ENCODE measurements at regions not wholly inside any gene's neighbourhood (a gene's known extent, or its start where the extent isn't known, plus 50 kb on each side); places are given as distances from the start of the nearest gene placed in this dataset.

DNA sequence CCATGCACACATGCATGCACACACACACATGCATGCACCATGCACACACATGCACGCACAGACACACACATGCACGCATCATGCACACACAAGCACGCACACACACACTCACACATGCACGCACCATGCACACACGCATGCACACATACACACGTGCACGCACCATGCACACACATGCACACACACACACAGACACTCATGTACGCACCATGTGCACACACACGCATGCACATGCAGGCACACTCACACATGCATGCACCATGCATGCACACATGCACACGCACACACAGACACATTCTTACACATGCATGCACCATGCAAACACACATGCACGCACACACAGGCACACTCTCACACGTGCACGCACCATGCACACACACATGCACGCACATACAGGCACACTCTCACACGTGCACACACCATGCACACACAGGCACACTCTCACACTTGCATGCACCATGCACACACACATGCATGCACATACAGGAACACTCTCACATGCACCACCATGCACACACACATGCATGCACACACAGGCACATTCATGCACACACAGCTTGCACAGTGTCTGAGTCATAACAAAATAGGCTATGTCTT is 117.5 kb downstream of the TENT4A start:
- ATAC-seq (no peak), DNase-seq (no peak)
- intact Hi-C loops (cut with micrococcal nuclease) = no loop called here

DNA sequence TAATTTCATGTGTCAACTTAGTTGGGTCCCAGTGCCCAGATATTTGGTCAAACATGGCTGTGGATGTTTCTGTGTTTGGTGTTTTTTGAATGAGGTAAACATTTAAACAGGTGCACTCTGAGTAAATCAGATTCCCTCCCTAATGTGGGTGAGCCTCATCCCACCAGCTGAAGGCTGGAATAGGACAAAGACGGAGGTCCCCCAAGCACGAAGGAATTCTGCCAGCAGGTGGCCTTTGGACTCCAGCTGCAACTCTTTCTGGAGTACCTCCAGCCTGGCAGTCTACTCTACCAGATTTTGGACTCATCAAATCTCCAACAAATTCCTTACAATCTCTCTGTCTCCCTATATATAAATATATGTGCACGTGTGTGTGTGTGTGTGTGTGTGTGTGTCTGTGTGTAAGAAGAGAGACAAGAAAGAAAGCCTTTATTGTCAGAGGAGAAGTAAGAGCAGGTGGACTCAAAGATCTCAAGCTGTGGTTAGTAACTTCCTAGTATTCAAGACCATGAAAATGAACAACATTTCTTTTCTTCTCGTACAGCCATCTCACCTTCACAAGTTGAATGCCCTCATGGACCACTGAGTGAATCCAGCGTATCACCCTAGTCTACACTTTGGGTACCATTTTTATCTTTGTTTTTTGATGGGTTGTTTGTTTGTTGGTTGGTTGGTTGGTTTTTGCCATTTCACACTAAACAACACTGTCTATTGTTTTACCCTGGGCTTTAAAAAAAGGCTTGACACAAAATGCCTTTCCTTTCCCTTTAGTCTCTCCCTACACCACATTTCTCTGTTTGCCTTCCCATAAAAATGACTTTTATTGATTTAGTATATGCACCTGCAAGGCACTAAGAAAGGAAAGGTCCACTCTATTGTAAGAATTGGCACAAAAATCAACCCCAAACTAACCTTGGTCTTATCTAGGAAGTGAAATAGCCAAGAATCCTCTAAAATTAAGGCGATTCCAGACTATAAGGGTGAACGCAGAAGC is 118.7 kb downstream of the TENT4A start:
- DNase-seq = no peak
- ATAC-seq = no peak
- intact Hi-C loops (cut with micrococcal nuclease) = no loop called here

DNA sequence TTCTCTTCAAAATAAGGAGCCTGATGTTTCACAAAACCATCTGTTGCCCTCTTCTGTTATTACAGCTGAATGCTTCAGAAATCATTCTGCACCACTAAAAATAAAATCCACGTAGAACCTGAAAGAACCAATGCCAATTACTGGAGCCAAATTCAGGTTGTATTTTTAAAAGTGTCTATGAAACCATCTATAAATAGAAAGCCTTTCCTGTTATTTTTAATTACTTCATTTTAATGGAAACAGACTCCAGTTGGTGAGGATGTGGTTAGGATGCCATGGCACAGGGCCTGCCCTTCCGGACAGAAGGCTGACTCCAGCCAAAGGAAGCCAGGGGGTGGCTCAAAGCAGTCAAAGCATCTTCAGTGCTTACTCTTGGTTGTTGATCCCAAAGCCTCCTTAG is 119.8 kb downstream of the TENT4A start:
- intact Hi-C loops (cut with micrococcal nuclease) = no loop called here
- DNase-seq = no peak
- peak; percentile 76 for ATAC-seq

DNA sequence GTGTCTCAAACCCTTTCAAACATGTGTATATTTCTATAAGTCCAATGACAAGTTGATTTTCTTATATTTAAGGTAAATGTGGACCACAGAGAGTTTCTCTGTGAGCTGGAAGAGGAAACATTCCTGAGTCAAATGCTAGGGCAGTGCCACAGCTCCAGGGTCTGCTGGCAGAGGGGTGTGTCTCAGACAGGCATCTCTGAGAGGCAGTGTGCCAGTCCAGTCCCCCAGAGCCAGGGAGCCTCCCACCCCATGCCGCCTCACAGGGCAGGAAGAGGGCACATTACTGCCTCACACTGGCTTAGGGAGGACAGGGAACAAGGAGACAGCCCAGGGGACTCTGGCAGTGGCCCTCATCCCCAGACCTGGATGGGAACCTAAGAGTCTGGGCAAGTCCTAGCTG is 120.2 kb downstream of the TENT4A start:
- ATAC-seq (no peak), DNase-seq (no peak)
- intact Hi-C loops (cut with micrococcal nuclease) = no loop called here

DNA sequence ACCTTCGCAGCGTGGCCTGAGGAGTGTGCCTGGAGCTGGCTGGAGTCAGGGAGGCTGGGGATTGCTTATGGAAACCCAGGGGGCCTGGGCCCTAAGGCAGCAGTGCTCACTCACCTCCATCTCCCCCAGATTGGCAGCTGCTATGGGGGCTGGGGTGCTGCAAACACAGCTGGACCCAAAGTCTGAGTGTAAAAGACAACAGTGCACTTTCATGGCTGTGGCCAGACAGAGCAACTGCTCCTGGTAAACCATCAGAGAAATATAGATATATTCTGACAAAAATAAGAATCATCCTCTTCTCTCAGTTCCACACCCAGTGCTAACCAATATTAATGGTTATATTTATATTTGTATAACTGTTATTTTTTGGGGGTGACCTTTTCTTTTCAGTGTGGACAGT is 123.9 kb downstream of the TENT4A start:
- DNase-seq (no peak), ATAC-seq (no peak)
- intact Hi-C loops (cut with micrococcal nuclease) = no loop called here

DNA sequence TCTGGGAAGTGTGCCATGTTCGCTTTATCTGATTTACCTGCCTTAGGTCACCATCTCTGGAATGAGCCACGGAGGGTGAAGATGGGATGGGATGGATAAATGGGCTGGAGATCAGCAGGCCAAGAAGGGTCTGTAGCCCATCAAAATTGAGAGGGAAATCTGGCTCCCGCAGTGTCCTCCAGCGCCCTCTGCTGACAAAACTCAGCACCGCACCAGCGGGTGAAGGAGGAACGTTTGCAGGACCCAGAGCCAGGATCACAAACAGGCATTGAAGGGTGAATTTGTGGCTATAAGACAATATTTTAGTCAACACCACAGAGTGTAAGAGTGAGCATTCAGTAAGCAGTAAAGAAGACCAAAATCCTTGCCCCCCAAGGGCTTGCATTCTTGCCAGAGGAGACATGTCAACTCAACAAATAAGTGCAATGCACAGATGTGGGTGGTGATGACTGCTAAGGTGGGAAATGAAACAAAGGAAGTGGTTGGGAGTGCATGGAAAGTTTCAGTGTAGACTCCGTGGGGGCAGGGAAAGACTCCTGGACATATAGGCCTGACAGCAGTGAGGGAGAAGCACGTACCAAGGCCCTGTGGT is 124.4 kb downstream of the TENT4A start:
- ATAC-seq = no peak

DNA sequence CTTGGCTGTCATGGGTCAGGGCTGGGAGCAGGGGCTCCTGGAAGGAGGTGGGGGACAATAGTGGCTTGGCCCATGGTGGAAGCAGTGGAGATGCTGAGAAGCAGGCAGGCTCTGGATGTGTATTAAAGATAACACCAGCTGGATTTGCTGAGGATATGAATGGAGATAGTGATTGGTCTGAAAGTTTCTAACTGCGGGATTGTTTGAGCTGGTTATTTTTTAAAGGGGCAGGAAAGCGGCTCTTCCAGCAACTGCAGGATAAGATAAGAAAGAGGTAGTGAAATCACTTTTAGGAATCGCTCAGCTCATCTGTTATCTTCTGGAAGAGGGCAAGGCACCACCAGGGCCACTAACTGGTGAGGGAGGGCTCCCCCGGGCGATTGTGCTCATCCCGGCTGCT is 125.5 kb downstream of the TENT4A start:
- DNase-seq (no peak), ATAC-seq (no peak)
- intact Hi-C loops (cut with micrococcal nuclease) = no loop called here

More for the DNA sequence above, 124.4 kb downstream of the TENT4A start:
- DNase-seq = no peak
- intact Hi-C loops (cut with micrococcal nuclease) = no loop called here

DNA sequence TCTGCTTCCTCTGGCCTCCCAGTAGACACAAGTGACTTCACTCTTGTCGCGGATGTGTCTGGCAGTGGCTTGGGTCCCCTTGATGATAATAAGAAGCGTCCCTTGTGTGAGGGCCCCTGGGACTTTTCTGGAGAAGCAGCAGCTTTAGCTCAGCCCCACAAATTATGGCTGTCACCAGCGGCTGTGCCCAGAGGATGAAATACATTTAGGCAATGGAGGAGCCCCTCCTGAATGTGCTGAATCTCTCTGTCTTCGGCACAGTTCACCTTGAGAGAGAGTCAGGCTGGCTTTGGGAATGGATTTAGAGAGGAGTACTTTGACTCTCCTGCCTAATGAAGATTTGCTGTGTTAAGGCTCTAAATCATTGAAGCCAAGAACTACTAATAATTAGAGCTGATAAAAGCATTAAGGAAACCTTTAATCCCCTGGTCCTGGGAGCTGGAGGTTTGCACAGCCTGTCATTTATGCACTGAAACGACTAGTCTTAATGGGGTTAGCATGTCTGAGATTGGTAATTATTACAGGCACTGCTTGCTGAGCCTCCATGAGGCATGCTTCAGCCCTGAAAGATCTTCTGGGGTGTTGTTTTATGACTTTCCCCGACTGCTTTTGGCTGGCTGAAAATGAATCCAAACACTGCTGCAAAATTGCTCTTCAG is 127.0 kb downstream of the TENT4A start:
- no peak for DNase-seq
- ATAC-seq = no peak
- intact Hi-C loops (cut with micrococcal nuclease) = no loop called here

DNA sequence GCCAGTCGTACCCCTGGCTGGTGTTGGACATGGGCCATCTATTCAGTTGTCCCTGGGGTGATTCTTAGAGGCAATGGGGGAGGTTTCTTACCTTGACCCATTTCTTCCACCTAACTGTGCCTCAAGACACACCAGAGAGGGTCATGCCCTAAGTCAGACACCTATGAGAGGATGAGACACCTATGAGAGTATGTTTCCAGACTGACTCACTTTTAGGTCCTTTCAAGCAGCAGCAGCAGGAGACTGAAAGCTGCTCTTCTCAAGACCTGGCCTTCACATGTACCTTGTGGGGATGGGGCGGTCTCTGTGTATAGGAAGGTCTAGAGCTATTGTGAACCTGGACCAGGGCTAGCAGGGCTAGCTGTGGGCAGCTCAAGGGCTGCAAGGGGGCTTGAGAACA is 130.1 kb downstream of the TENT4A start:
- DNase-seq (no peak), ATAC-seq (no peak)
- intact Hi-C loops (cut with micrococcal nuclease) = no loop called here

DNA sequence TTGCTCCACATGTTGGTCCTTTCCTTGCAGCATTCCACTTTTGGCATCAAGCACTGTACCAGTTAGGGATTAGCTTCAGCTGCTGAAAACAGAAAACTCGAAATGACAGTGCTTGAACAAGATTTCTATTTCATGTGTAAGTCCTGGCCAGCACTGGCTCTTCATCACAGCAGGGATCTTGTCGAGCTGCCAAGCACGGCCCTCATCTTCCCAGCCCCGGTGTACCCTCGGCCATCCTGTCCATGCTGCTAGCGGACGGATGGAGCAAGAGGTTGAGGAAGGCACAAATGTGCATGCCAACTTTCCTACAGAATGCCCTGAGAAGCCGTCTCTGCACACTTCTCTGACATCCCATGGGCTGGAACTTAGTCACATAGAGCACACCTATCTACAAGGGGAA is 130.6 kb downstream of the TENT4A start:
- intact Hi-C loops (cut with micrococcal nuclease) = no loop called here
- no peak for ATAC-seq
- DNase-seq = no peak

DNA sequence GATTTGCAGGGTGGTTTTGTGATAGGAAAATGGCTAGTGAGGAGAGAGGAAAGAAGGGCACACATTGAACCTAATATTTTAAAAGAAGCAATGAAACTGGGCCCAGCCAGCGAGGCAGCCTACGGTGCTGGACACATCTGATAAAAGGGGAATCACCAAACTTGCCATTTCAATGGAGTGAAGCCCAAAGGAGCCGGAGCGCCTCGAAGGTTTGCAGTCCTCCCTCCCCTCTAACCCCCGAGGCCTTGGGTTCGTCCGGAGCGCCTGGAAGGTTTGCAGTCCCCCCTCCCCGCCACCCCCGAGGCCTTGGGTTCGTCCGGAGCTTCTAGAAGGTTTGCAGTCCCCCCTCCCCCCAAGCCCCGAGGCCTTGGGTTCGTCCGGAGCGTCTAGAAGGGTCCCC is 132.6 kb downstream of the TENT4A start:
- DNase-seq (no peak), ATAC-seq (no peak)
- intact Hi-C loops (cut with micrococcal nuclease) = no loop called here

DNA sequence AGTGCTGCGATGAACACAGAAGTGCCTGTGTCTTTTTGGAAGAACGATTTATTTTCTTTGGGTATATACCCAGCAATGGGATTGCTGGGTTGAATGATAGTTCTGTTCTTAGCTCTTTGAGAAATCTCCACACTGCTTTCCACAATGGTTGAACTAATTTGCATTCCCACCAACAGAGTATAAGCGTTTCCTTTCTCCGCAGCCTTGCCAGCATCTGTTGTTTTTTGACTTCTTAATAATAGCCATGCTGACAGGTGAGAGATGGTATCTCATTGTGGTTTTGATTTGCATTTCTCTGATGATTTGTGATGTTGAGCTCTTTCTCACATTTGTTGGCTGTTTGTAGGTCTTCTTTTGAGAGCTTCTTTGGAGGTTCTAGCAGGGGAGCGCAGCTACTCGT is 134.6 kb downstream of the TENT4A start:
- ATAC-seq = no peak
- intact Hi-C loops (cut with micrococcal nuclease) = no loop called here
- DNase-seq = no peak

DNA sequence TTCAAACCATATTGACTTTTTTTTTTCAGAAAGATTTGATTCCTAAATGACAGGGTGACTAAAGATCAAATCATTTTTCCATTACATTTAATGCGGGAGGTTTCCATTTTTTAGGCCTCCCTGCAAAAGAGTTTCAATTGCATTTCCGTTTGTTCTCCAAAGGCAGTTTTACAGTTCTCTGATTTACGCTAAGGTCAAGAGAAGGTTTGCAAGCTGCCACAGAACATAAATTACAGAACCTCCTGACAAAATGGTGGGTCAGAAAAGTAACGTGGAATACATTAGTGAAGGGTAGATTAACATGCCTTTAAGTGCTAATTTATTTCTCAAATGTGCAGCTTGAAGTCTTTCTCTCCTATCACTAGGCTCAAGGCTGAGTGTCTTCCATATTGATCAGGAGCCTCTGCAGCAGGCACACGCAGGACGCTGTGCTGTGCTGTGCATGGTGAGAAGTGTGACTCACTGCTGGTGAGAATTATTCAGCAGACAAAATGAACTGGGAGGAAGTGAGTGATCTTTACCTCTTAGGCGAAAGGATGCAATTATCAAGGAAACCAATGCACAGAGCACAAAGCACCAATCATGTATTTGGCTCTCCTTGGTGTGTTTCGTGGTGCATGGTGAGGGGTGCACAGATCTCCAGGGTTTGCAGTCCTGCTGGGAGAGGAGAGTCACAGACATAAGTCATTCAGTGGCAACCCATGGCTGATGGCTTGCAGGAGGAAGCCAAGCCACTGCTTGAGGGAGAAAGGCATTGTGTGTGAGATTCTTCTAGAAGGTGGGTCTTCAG is 136.3 kb downstream of the TENT4A start:
- intact Hi-C loops (cut with micrococcal nuclease) = no loop called here
- DNase-seq = no peak
- no peak for ATAC-seq

DNA sequence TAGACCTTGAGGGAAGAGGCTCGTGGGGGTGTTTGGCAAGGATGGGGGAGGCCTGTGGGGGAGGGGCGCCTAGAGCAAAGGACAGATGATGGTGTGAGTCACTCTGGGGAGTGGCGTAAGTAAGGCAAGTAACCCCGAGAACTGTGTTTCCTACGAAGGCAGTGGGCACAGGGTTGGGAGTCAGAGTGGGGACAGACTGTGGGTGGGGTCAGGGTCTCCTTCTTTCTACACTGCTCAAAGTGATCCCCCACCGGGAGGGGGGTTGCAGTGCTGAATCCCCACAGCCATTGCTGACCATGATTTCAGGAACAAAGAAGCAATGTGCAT is 136.8 kb downstream of the TENT4A start:
- intact Hi-C loops (cut with micrococcal nuclease) = no loop called here
- ATAC-seq = no peak
- DNase-seq = no peak

DNA sequence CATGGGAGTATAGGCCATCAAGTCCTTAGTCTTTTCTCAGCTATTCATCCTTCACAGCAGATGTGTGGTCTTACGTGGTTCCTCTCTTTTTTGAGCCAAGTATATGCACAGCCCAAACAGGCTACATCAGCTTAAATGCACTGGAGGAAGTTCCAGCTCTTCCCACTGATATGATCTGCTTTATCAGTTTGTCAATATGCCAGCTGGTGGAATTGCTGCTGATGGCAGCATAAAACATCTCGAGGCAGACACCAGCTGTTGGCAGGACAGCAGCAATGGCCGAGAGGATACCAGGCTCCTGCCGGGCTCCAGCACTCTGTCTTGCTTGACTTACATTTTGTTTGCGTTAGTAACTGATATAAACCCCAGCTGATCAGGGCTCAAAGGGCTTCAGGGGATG is 143.4 kb downstream of the TENT4A start:
- no peak for ATAC-seq
- intact Hi-C loops (cut with micrococcal nuclease) = no loop called here
- no peak for DNase-seq

DNA sequence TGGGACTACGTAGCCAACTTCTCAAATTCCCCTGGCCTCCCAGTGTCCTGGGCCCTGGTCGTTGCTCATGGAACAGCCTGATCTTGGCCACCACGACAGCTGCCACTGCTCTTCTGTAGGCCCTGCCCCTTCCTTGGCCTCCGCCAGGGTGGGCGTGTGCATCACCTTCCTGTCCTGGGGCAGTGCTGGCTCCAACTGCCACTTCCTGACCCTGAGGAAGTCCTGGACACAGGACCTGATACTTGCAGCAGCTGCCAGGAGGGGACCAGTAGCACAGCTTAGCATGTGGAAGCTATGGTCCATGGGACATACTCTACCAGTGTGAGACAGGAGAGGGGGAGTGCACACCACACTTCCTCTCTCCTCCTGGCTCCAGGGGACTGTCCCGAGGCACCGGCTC is 145.2 kb downstream of the TENT4A start:
- intact Hi-C loops (cut with micrococcal nuclease) = no loop called here

DNA sequence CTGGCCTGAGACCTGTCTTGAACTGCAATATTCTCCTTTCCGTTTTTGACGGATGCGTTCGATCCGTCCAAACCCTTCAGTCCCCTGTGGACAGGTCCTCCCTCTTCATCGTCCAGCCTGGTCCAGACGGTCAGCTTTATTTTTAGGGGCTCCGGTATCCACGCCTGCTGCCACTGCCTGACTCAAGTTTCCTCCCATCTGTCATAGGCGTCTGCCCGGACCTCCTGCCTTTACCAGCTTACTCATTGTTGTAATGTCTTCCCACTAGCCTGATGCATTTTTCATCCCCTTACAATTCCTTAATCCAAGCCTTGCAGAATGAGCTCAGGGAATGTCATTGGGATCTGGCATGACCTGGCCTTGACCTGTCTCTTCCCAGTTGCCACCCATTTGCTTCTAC is 145.8 kb downstream of the TENT4A start:
- no peak for ATAC-seq
- no peak for DNase-seq
- intact Hi-C loops (cut with micrococcal nuclease) = no loop called here

More for the DNA sequence above, 145.2 kb downstream of the TENT4A start:
- DNase-seq (no peak), ATAC-seq (no peak)

DNA sequence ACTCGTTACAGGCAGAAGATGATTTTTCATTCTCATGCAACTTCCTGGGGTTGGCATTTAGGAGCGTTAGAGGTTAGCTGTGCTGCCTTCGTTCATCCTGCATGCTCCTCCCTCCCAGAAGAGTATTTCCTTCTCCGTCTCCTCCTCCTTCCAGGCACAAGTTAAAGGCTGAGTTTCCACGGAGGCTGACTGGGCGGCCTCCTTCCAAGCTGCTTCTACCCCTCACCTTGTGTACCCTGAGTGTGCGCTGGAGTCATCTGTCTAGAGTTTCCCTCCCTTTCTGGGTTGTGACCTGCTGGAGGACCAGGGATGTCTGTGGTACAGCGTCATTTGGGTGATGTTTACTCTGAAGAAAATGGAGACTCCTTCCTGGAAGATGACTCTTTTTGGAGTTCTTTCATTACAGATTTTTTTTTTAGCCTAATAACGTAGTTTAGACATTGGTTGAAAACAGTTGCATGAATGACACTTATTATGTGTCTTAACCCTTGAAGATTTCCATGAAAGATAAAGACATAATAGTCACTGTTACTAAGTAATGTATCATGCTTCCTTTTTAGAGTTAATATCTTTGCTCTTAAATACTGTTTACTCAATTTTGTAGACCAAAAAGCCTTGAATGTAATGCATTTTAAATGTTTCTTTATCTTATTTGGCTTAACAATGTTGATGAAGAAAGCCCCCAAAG is 146.9 kb downstream of the TENT4A start:
- DNase-seq (no peak), ATAC-seq (no peak)
- intact Hi-C loops (cut with micrococcal nuclease) = no loop called here

DNA sequence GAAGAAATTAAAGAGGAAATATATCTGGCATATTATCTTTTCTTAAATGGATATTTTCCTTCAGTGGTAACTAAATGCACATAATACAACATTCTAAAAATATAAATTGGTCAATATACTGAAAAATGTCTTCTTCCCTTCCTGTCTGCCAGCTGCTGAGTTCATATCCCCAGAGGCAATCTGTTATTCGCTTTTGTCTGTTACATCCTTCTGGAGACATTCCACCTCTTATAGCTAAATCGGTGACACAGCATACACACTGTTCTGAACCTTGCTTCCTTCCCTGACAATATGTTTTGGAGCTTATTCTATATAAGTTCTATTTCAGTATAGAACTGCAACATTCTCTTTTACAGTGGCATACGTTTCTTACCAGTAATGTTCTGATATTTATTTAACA is 147.8 kb downstream of the TENT4A start:
- intact Hi-C loops (cut with micrococcal nuclease) = no loop called here
- ATAC-seq = no peak

More for the DNA sequence above, 147.8 kb downstream of the TENT4A start:
- DNase-seq = no peak
